Colonic mucosa (tissue), 4 donors: ENCODE measurements at regions not wholly inside any gene's neighbourhood (a gene's known extent, or its start where the extent isn't known, plus 50 kb on each side); places are given as distances from the start of the nearest gene placed in this dataset.

ENCODE experiments used
- DNase-seq: peaks from one replicate; pipeline ENCODE4 v3.0.0-alpha.2; 2020
- H3K27ac ChIP-seq: fragments of 200-600 bp; one replicate; pipeline ENCODE4 v1.8.0; 2021
- H3K27me3 ChIP-seq: fragments of 200-600 bp; one replicate; pipeline ENCODE4 v1.8.0; 2021
- H3K36me3 ChIP-seq: fragments of 200-600 bp; one replicate; pipeline ENCODE4 v1.8.0; 2021
- H3K4me1 ChIP-seq: fragments of 200-600 bp; one replicate; pipeline ENCODE4 v1.8.0; 2021; ENCODE audit warnings: mild to moderate bottlenecking
- H3K4me3 ChIP-seq: fragments of 200-600 bp; one replicate; pipeline ENCODE4 v1.8.0; 2021
- H3K9ac ChIP-seq, 2 donors: one replicate each; pipeline ENCODE4 v1.7.0; 2013; ENCODE audit warnings: control low read depth in 2 of 2, low read depth in 2 of 2, low read length in 2 of 2
- H3K9me3 ChIP-seq: fragments of 200-600 bp; one replicate; pipeline ENCODE4 v1.8.0; 2021
- intact Hi-C: fragments of 100-400 bp; cut with DNase I; formaldehyde crosslinking; loops from one replicate; pipeline ENCODE4 v1.14.1; 2022
- TF ChIP-seq, protein P1 (sequence below): fragments of 200-600 bp; IDR thresholded peaks from one replicate; pipeline ENCODE4 v1.8.0; 2022; ENCODE audit warnings: antibody characterized with exemption, mild to moderate bottlenecking
- donor health status: healthy.
- donor health status: DM: no; HTN: no; CAD: no.
- donor health status: DM: no; HTN: no; CAD: no.

DNA sequence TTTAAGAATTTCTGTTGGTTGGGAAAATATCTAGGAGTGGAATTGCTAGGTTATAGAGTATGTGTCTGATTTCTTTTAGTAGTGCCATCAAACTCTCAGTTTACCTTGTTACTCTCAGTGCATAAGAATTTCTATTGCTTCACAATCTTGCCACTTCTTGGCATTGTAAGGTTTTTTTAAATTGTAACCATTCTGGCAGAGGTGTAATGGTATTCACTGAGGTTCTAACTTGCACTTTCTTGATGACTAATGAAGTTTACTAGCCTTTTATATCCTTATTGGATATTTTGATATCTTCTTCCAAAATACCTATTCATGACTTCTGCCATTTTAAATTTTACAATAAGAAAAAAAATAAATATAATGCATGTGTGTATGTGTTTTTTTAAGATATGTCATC lies 478.0 kb downstream of the NAV3 start:
- Histone ChIP-seq H3K4me3 (no peak overlapping the region), H3K9me3 (no peaks in the 10 kb centered on the region), H3K9ac (no peak overlapping the region), H3K27me3 (no peaks in the 10 kb centered on the region), H3K27ac (no peak overlapping the region), H3K4me1 (no peaks in the 10 kb centered on the region), H3K36me3 (no peaks in the 10 kb centered on the region)
- no peak for DNase-seq
- intact Hi-C loops, result no loop called here
- TF ChIP-seq, protein P1, sequence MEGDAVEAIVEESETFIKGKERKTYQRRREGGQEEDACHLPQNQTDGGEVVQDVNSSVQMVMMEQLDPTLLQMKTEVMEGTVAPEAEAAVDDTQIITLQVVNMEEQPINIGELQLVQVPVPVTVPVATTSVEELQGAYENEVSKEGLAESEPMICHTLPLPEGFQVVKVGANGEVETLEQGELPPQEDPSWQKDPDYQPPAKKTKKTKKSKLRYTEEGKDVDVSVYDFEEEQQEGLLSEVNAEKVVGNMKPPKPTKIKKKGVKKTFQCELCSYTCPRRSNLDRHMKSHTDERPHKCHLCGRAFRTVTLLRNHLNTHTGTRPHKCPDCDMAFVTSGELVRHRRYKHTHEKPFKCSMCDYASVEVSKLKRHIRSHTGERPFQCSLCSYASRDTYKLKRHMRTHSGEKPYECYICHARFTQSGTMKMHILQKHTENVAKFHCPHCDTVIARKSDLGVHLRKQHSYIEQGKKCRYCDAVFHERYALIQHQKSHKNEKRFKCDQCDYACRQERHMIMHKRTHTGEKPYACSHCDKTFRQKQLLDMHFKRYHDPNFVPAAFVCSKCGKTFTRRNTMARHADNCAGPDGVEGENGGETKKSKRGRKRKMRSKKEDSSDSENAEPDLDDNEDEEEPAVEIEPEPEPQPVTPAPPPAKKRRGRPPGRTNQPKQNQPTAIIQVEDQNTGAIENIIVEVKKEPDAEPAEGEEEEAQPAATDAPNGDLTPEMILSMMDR, result no peak

DNA sequence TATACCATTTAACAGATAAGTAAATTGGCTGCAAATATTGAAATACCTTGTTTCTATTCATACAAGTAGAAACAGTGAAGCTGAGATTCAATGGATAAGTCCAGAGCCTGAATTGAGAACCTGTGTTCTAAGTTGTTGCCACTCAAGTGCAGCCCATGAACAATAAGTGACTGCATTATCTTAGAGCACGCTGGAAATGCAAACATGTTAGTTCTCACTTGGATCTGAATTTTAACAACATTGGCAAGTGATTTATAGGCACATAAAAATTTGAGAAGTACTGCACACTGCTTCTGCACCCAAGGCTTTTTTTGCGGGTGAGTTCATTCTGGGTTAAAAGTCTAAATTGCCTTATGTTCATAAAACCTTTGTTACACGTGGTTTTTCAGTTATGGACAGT lies 484.3 kb downstream of the NAV3 start:
- Histone ChIP-seq H3K36me3 (no peaks in the 10 kb centered on the region), H3K9me3 (no peaks in the 10 kb centered on the region), H3K4me1 (no peaks in the 10 kb centered on the region), H3K9ac (no peak overlapping the region), H3K27ac (no peak overlapping the region), H3K4me3 (no peak overlapping the region), H3K27me3 (no peaks in the 10 kb centered on the region)
- no peak for DNase-seq
- TF ChIP-seq, protein P1, result no peak
- intact Hi-C loops, result no loop called here

DNA sequence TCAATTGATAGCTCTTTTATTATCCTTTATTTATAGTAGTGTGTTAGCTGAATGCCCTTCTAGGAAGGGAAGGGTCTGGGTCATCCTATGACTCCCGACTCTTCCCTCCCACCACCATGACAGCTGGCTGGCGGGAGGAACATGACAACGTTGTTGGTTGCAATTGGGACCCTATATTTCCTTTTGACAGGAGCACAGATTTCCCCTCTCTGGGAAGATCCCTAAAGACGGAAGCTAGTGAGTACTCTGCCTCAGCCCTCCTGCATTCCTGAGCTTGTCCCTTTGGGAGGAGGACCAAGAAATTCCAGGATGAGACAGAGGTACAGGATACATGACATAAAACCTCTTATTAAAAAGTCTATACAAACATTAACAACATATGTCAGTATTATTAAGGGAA lies 485.4 kb downstream of the NAV3 start:
- H3K9ac ChIP-seq, result no peak overlapping the region
- no peak overlapping the region for H3K27ac ChIP-seq
- H3K36me3 ChIP-seq, result no peaks in the 10 kb centered on the region
- H3K27me3 ChIP-seq, result no peaks in the 10 kb centered on the region
- intact Hi-C loops, result no loop called here
- no peak for DNase-seq
- H3K9me3 ChIP-seq, result no peaks in the 10 kb centered on the region
- TF ChIP-seq, protein P1, result no peak
- H3K4me1 ChIP-seq, result no peaks in the 10 kb centered on the region
- no peak overlapping the region for H3K4me3 ChIP-seq

DNA sequence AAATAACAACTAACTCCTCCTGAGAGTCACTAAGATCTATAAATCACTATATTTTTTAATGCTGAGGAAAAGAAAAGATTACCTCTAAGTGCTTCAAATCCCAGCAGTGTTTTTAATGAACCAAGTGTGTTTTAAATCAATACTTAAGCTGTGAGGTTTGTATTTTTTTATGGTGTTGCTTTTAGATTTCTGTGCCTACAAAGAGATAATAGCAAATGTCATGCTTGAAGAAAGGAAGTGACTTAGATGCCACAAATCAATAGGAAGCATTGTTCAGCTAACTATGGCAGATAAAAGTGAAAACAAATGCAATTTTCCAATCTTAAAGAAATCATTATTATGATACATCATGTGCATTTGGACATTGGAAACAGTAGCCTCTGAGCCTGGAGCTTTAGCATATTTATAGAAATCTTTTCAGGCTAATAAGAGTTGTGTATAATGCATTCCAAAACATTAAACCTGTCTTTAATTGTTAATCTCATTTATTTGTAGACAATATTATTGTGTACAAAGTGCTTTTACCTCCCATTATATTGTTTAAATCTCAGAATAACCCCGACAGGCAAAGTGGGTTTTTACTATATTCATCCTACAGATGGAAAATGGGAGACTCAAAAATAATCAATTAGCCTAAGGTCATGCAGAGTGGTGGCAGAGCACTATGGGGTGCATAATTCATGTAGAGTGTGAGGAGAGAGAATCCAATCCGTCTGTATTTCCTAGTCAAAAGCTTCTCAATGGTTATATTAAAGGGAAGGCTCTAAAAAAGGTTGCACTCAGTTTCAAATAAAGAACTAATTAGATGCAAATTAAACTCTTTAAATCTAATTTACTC lies 486.2 kb downstream of the NAV3 start:
- H3K9me3 ChIP-seq, result no peaks in the 10 kb centered on the region
- H3K4me3 ChIP-seq, result no peak overlapping the region
- H3K4me1 ChIP-seq, result no peaks in the 10 kb centered on the region
- no peaks in the 10 kb centered on the region for H3K27me3 ChIP-seq
- DNase-seq, result no peak
- H3K36me3 ChIP-seq, result no peaks in the 10 kb centered on the region
- H3K9ac ChIP-seq, result no peak overlapping the region
- TF ChIP-seq, protein P1, result no peak
- no peak overlapping the region for H3K27ac ChIP-seq
- intact Hi-C loops, result no loop called here

DNA sequence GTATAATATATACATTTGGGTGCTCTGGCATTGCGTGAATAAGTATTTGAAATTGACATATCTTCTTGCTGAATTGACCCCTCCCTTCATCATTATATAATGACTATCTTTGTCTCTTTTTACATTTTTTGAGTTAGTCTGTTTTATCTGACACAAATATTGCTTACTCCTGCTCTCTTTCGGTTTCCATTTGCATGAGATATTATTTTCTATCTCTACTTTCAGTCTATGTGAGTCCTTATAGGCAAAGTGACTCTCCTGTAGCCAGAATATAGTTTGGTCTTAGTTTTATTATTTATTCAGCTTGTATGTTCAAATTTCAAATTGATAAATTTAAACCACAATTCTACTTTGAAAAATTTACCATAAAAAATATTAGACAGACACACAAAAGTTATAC lies 491.0 kb downstream of the NAV3 start:
- DNase-seq, result no peak
- intact Hi-C loops, result no loop called here
- H3K27ac ChIP-seq, result no peak overlapping the region
- H3K4me1 ChIP-seq, result no peaks in the 10 kb centered on the region
- H3K27me3 ChIP-seq, result no peaks in the 10 kb centered on the region
- H3K36me3 ChIP-seq, result no peaks in the 10 kb centered on the region
- H3K9me3 ChIP-seq, result no peaks in the 10 kb centered on the region
- TF ChIP-seq, protein P1, result no peak
- no peak overlapping the region for H3K9ac ChIP-seq
- H3K4me3 ChIP-seq, result no peak overlapping the region
